Body of pancreas (tissue), 4 donors: ENCODE measurements at regions not wholly inside any gene's neighbourhood (a gene's known extent, or its start where the extent isn't known, plus 50 kb on each side); places are given as distances from the start of the nearest gene placed in this dataset.

Experiments used
- ATAC-seq: fragments of 150-250 bp; one replicate; pipeline ENCODE4 v1.9.1; 2016
- DNase-seq, 4 donors: peaks; one replicate each; pipeline ENCODE4 v3.0.0-alpha.2; 2019
- H3K27ac ChIP-seq, 4 donors: fragments of 200-600 bp; sonication (generic); 1 replicate in 3 of 4; 2 replicates in 1 of 4; pipeline versions ENCODE4 v1.5.1 to v1.6.1; 2016 to 2019; ENCODE audit warnings: mild to moderate bottlenecking in 1 of 4, mixed read lengths in 1 of 4, moderate library complexity in 1 of 4
- H3K27me3 ChIP-seq, 2 donors: fragments of 200-600 bp; sonication (generic); one replicate each; pipeline ENCODE4 v1.6.0; 2016; ENCODE audit warnings: mild to moderate bottlenecking in 1 of 2
- H3K36me3 ChIP-seq, 2 donors: fragments of 200-600 bp; sonication (generic); replicated peaks in 1 of 2; 2 replicates each; pipeline ENCODE4 v1.5.1; 2016; ENCODE audit warnings: low read depth in 2 of 2; ENCODE audit not compliant: insufficient read depth in 1 of 2
- H3K4me1 ChIP-seq: fragments of 200-600 bp; sonication (generic); one replicate; pipeline ENCODE4 v1.6.0; 2016
- H3K4me3 ChIP-seq, 2 donors: fragments of 200-600 bp; sonication (generic); 1 replicate in 1 of 2; 2 replicates in 1 of 2; pipeline ENCODE4 v1.5.1; 2016 to 2019
- H3K9me3 ChIP-seq, 3 donors: fragments of 200-600 bp; sonication (generic); 1 replicate in 2 of 3; 2 replicates in 1 of 3; pipeline ENCODE4 v1.5.1; 2016
- POLR2A ChIP-seq, 3 donors: fragments of 450-650 bp; IDR thresholded peaks; one replicate each; pipeline ENCODE4 v1.6.1; 2016; ENCODE audit warnings: antibody characterized with exemption in 3 of 3, mild to moderate bottlenecking in 2 of 3
- WGBS, 2 donors: methylation state at CpG; one replicate each; pipeline ENCODE4 v1.1.5; 2017; 5-methylcytosine and 5-hydroxymethylcytosine counted together
- intact Hi-C: fragments of 100-400 bp; cut with DNase I; formaldehyde crosslinking; loops from one replicate; pipeline ENCODE4 v1.15.1; 2023
- TF ChIP-seq, protein P1 (sequence below), 7 experiments: fragments of 450-650 bp in 4 of 7; fragments of 200-600 bp in 3 of 7; sonication (generic) in 3 of 7; IDR thresholded peaks; one replicate each; pipeline ENCODE4 v1.5.1; 2016 to 2019; ENCODE audit warnings: antibody characterized with exemption in 7 of 7

DNA sequence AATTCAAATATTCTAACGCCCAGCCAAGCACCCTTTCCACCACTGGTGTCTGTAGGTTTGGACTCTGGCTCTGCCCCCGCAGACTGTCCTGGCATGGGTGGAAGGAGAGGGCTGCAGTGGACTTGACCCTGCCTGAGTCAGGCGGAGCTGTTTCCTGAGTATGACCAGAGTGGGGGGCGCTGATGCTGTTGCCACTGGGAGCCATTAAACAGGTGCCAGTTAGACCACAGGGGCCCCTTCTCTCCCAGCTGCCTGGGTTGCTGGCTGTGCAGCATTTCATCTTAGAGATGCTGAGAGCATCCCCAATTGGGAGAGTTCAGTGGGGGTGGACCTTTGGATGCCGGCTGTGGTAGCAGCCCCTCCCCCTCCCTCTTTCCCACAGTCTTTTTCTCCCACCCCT, 539.5 kb downstream of the MATN1 start:
- Histone ChIP-seq H3K36me3 (no peaks in the 10 kb centered on the region), H3K27me3 (no peaks in the 10 kb centered on the region), H3K4me3 (no peak overlapping the region), H3K9me3 (no peaks in the 10 kb centered on the region), H3K27ac (no peak overlapping the region), H3K4me1 (no peaks in the 10 kb centered on the region)
- ATAC-seq = no peak
- intact Hi-C loops = no loop called here
- DNase-seq = no peak
- 45 to 65% methylated on average over 4 to 5 of the region's 5 CpGs for WGBS, 2 donors
- no peak for TF ChIP-seq POLR2A (IDR thresholded peaks at IDR 0.05)
- TF ChIP-seq, protein P1, sequence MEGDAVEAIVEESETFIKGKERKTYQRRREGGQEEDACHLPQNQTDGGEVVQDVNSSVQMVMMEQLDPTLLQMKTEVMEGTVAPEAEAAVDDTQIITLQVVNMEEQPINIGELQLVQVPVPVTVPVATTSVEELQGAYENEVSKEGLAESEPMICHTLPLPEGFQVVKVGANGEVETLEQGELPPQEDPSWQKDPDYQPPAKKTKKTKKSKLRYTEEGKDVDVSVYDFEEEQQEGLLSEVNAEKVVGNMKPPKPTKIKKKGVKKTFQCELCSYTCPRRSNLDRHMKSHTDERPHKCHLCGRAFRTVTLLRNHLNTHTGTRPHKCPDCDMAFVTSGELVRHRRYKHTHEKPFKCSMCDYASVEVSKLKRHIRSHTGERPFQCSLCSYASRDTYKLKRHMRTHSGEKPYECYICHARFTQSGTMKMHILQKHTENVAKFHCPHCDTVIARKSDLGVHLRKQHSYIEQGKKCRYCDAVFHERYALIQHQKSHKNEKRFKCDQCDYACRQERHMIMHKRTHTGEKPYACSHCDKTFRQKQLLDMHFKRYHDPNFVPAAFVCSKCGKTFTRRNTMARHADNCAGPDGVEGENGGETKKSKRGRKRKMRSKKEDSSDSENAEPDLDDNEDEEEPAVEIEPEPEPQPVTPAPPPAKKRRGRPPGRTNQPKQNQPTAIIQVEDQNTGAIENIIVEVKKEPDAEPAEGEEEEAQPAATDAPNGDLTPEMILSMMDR (IDR thresholded peaks at IDR 0.05) = no peak

DNA sequence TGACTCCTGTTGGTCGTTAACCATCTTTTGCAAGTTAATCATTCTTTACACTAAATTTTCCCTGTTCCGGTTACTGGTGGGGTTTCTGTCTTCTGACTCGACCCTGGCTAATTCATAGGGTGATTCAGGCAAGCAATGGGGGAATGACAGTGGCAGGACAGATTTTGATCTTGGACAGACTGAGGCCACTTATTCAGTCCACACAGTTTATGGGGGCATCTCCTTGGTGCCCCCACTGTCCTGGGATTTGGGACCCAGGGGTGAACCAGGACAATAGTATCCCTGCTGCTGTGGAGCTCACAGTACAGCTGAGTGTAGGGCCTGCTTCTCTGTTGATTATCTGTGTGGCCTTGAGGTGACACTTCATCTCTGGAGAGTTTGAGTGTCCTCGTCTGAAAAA, 540.4 kb downstream of the MATN1 start:
- H3K4me1 ChIP-seq = no peaks in the 10 kb centered on the region
- H3K4me3 ChIP-seq = no peak overlapping the region
- no peaks in the 10 kb centered on the region for H3K36me3 ChIP-seq
- intact Hi-C loops = no loop called here
- 57 to 59% methylated on average over 4 of the region's 4 CpGs for WGBS, 2 donors
- H3K9me3 ChIP-seq = no peaks in the 10 kb centered on the region
- no peak overlapping the region for H3K27ac ChIP-seq
- ATAC-seq (no peak), DNase-seq (no peak)
- no peaks in the 10 kb centered on the region for H3K27me3 ChIP-seq
- TF ChIP-seq, protein P1 (IDR thresholded peaks at IDR 0.05) = no peak
- TF ChIP-seq POLR2A (IDR thresholded peaks at IDR 0.05) = no peak

DNA sequence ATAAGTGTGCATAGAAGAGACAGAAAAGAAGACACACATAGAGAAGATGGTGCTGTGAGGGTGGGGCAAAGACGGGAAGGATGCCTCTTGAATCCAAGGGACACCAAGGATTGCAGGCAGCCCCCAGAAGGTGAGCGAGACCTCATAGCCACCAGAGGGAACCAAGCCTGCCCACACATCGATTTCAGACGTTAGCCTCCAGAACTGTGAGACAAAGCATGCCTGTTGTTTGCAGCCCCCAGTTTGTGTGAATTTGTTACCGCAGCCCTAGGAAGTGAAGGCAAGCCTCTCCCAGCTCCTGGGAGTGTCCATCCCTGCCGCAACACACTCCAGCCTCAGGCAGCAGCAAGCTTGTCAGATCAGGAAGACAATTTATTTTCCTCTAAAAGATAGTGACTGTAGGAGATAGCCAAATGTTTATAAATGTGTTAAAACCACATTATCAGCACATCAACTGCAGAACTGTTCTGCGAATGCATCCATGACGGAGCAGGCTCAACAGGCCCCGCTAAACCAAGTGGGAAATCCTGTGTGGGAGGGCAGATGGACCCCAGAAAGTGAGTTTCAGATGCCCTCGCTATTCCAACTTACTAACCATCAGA, 543.3 kb downstream of the MATN1 start:
- 38 to 40% methylated on average over 10 of the region's 10 CpGs for WGBS, 2 donors
- DNase-seq (no peak), ATAC-seq (no peak)
- H3K27ac ChIP-seq = no peak overlapping the region
- intact Hi-C loops = no loop called here
- no peaks in the 10 kb centered on the region for H3K4me1 ChIP-seq
- H3K27me3 ChIP-seq = no peaks in the 10 kb centered on the region
- no peaks in the 10 kb centered on the region for H3K9me3 ChIP-seq
- no peaks in the 10 kb centered on the region for H3K36me3 ChIP-seq
- TF ChIP-seq, protein P1 (IDR thresholded peaks at IDR 0.05) = no peak
- H3K4me3 ChIP-seq = no peak overlapping the region

DNA sequence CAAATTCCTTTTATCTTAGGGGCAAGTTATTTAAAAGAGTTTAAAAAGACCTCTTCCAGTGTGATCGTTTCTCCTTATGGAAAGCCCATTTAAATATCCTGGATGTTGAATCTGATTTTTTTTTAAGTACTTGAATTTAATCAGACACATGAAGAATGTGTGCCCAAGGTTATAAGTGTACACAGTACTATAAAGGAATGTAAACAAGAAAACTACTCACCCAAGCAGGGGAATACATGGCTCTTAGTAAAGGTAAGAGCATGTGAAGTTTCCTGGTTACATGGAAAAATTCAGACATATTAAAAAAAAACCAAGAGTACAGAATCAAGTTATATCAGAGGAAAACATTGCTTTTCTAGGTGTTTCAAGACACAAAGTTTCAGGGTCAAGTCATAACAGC, 546.9 kb downstream of the MATN1 start:
- ATAC-seq (no peak), DNase-seq (no peak)
- Histone ChIP-seq H3K27me3 (no peaks in the 10 kb centered on the region), H3K9me3 (no peaks in the 10 kb centered on the region), H3K4me3 (no peak overlapping the region), H3K36me3 (no peaks in the 10 kb centered on the region), H3K27ac (no peak overlapping the region), H3K4me1 (no peaks in the 10 kb centered on the region)
- TF ChIP-seq, protein P1 (IDR thresholded peaks at IDR 0.05) = no peak
- TF ChIP-seq POLR2A (IDR thresholded peaks at IDR 0.05) = no peak
- 18 to 22% methylated on average over 1 of the region's 1 CpG for WGBS, 2 donors
- intact Hi-C loops = no loop called here

DNA sequence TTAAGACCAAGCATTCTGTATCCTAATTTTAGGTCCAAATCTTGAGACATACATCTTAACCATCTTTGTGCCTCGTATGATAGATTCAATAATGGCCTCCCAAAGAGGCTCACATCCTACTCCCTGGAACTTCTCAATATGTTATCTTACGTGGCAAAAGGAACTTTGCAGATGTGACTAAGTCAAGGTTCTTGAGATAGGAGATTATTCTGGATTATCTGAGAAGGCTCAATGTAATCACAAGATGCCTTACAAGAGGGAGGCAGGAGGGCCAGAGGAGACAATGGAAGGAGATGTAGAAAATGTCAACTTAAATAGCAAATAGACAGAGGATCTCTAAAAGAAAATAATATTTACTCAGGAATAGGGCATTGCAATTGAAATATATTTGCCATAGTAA, 548.9 kb downstream of the MATN1 start:
- ATAC-seq (no peak), DNase-seq (no peak)
- 42 to 58% methylated on average over 2 of the region's 2 CpGs for WGBS, 2 donors
- H3K4me1 ChIP-seq = no peaks in the 10 kb centered on the region
- H3K9me3 ChIP-seq = no peaks in the 10 kb centered on the region
- intact Hi-C loops = no loop called here
- H3K36me3 ChIP-seq = no peaks in the 10 kb centered on the region
- no peak overlapping the region for H3K4me3 ChIP-seq
- TF ChIP-seq, protein P1 (IDR thresholded peaks at IDR 0.05) = no peak
- no peak for TF ChIP-seq POLR2A (IDR thresholded peaks at IDR 0.05)
- H3K27ac ChIP-seq = no peak overlapping the region
- H3K27me3 ChIP-seq = no peaks in the 10 kb centered on the region
